Ectodermal cell (in vitro differentiated cells): ENCODE measurements at regions not wholly inside any gene's neighbourhood (a gene's known extent, or its start where the extent isn't known, plus 50 kb on each side); places are given as distances from the start of the nearest gene placed in this dataset.
"Not testable (repeated sequence)": the region's sequence is repeated elsewhere in the genome, so short reads cannot be mapped to it uniquely, and the experiment has no call there.

Source experiments
- H3K27ac ChIP-seq: 2 replicates; pipeline ENCODE4 v1.7.0; 2013; ENCODE audit warnings: mild to moderate bottlenecking, low read depth, low read length; ENCODE audit not compliant: insufficient read depth, poor library complexity, severe bottlenecking
- H3K27me3 ChIP-seq: 2 replicates; pipeline ENCODE4 v1.7.0; 2013; ENCODE audit warnings: mild to moderate bottlenecking, low read length; ENCODE audit not compliant: insufficient read depth, control insufficient read depth, poor library complexity, severe bottlenecking
- H3K36me3 ChIP-seq: one replicate; pipeline ENCODE4 v1.7.0; 2013; ENCODE audit warnings: low read length; ENCODE audit not compliant: control insufficient read depth, insufficient read depth
- H3K4me1 ChIP-seq: one replicate; pipeline ENCODE4 v1.7.0; 2013; ENCODE audit warnings: low read length; ENCODE audit not compliant: control insufficient read depth, insufficient read depth
- H3K4me3 ChIP-seq: 2 replicates; pipeline ENCODE4 v1.7.0; 2013; ENCODE audit warnings: low read depth, low read length, control low read depth; ENCODE audit not compliant: insufficient read depth
- H3K9me3 ChIP-seq: 2 replicates; pipeline ENCODE4 v1.7.0; 2013; ENCODE audit warnings: mild to moderate bottlenecking, low read length, moderate library complexity; ENCODE audit not compliant: control insufficient read depth
- WGBS, 2 experiments: methylation state at CpG; one replicate each; pipeline ENCODE4 v1.1.7; 2013; ENCODE audit warnings: missing lambda C conversion rate in 2 of 2; 5-methylcytosine and 5-hydroxymethylcytosine counted together

GRCh38 chr1:121538148-121538547, 353.4 kb downstream of the SRGAP2C start:
- H3K4me1 ChIP-seq, H3K36me3 ChIP-seq, H3K27me3 ChIP-seq, H3K27ac ChIP-seq, H3K9me3 ChIP-seq, H3K4me3 ChIP-seq: not testable (repeated sequence)
- WGBS, 2 experiments: 90 to 94% methylated on average over 13 of the region's 14 CpGs

DNA sequence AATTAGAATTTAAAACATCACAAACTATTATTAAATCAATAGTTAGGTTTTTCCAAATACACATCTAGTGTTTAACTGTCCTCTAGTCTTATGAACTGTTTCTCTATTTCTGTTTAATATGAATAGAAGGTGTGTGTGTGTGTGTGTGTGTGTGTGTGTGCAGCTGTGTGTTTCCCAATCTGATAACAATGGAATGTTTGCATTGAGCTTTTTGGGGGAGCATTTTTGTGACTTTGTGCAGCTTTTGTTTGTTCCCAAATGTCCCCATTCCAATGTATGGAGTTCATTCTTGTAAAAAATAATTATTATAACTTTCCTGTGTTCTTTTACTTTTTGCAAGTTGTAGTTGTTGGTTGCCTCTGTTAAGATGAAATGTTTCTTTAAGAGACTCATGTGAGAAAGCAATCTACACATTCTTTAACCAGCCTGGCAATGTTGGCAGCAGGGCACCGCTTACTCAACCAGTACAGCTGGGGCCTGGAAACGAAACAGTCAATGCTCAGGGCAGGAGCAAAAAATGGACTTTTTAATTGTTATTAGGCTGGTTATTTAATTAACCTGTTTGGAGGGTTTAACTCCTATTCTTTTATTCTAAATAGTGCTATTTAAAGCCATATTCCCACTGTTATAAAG, 354.3 kb downstream of the SRGAP2C start:
- H3K4me1 ChIP-seq: no peaks in the 10 kb centered on the region
- H3K27ac ChIP-seq: no peak overlapping the region
- H3K36me3 ChIP-seq: no peaks in the 10 kb centered on the region
- no peak overlapping the region for H3K4me3 ChIP-seq
- no peaks in the 10 kb centered on the region for H3K27me3 ChIP-seq
- 80 to 93% methylated on average over 2 of the region's 2 CpGs for WGBS, 2 experiments
- H3K9me3 ChIP-seq: no peaks in the 10 kb centered on the region

DNA sequence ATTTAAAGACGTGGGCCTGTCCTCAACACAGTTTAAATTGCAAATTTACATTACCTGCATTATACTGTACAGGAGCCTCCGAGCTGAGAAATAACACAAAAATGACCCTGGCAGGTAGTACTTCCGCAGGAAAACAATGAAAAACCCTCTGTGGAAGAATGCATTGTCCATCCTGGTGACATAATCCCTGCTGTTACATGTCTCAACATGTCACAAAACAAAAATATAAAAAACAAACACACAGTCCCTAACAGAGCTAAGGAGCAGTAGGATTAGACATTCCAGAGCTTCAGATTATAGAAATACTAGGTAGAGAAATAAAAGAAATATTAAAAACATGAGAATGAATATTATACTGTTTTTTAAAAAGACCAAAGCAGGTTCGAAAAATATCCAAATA, 359.2 kb downstream of the SRGAP2C start:
- H3K27ac ChIP-seq: not testable (repeated sequence)

GRCh38 chr1:121544500-121544899, 359.7 kb downstream of the SRGAP2C start:
- no peak overlapping the region for H3K4me3 ChIP-seq
- no peaks in the 10 kb centered on the region for H3K4me1 ChIP-seq
- H3K27ac ChIP-seq: no peak overlapping the region
- WGBS, 2 experiments: 100% methylated on average over 1 of the region's 2 CpGs; no CpG with 5 or more reads in 1 of the 2 experiments
- no peaks in the 10 kb centered on the region for H3K27me3 ChIP-seq
- H3K9me3 ChIP-seq: no peaks in the 10 kb centered on the region
- no peaks in the 10 kb centered on the region for H3K36me3 ChIP-seq

More for the DNA sequence above, 359.2 kb downstream of the SRGAP2C start:
- H3K4me3 ChIP-seq, H3K36me3 ChIP-seq, H3K4me1 ChIP-seq, H3K27me3 ChIP-seq, H3K9me3 ChIP-seq: not testable (repeated sequence)
- WGBS, 2 experiments: 56 to 100% methylated on average over 1 to 2 of the region's 4 CpGs

- H3K4me3 ChIP-seq, H3K9me3 ChIP-seq, H3K27ac ChIP-seq, H3K4me1 ChIP-seq, H3K27me3 ChIP-seq, H3K36me3 ChIP-seq: not testable (repeated sequence)
- WGBS, 2 experiments: no CpG with 5 or more reads among the region's 3 CpGs
These were observed 361.1 kb downstream of the SRGAP2C start for GRCh38 chr1:121545899-121546298.

DNA sequence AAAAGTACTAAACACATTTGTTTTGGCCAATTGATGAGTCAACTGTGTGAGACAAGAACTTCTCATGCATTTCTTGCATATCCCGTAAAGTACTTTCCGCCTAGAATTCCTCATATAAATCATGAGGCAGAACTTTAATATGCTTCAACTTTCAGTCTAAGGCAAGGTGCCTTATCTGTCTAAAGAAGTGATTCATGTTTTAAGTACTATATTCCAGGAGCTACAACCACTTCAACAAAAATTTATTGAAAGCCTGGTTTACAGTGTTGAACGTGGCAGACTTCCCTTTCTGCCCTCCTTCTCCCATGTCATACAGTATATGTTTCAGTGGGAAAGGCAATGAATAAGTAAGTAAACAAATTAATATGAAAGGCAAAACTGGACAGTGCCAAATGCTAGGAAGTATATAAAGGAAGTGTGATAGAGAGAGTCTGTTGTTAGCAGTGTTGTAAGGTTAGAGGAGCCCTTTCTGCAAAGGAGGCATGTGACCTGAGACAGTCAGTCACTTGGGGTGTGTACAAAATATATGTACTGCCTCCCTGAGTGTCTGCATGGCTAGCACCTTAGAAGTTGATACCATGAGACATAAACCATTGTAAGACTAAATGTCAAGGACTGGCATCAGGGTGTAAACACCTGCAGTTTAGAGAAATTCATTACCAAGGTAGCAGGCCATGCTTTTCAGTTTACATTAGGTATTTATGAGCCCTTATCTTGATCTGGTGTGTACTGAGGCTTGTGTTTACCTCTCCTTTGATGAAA, 362.2 kb downstream of the SRGAP2C start:
- Histone ChIP-seq H3K4me3 (no peak overlapping the region), H3K9me3 (no peaks in the 10 kb centered on the region), H3K36me3 (no peaks in the 10 kb centered on the region), H3K27ac (no peak overlapping the region), H3K27me3 (no peaks in the 10 kb centered on the region), H3K4me1 (no peaks in the 10 kb centered on the region)
- WGBS, 2 experiments: 97% methylated on average over 2 to 3 of the region's 3 CpGs

DNA sequence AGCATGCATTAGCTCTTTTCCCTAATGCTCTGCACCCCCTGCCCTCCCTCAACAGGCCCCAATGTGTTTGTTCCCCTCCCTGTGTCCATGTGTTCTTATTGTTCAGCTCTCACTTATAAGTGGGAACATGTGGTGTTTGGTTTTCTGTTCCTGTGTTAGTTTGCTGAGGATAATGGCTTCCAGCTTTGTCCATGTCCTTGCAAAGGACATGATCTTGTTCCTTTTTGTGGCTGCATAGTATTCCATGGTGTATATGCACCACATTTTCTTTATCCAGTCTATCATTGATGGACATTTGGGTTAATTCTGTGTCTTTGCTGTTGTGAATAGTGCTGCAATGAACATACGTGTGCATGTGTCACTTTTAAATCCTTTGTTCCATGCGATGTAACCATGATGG, 363.0 kb downstream of the SRGAP2C start:
- H3K27ac ChIP-seq, H3K9me3 ChIP-seq, H3K4me1 ChIP-seq, H3K4me3 ChIP-seq, H3K36me3 ChIP-seq, H3K27me3 ChIP-seq: not testable (repeated sequence)
- 93 to 100% methylated on average over 1 to 2 of the region's 2 CpGs for WGBS, 2 experiments

DNA sequence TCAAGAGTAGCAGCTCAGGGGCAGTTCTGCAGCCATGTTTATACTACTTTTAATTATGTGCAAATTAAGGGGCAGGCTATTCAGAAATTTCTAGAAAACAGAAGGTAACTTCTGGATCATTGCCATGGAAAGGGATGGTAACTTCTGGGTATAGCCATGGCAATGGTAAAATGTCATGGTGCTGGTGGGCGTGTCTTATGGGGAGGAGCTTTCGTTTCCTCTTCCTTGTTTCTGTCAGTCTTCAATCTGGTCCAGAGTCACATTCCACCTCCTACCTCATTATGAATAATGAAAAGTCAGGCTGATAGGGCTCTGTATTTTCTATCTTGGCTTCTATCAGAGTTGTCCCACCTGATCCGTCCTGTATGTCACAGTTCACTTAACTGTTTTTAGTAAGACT, 366.0 kb downstream of the SRGAP2C start:
- H3K27me3 ChIP-seq, H3K4me3 ChIP-seq, H3K27ac ChIP-seq, H3K4me1 ChIP-seq, H3K9me3 ChIP-seq, H3K36me3 ChIP-seq: not testable (repeated sequence)
- 98 to 100% methylated on average over 1 to 3 of the region's 3 CpGs for WGBS, 2 experiments

DNA sequence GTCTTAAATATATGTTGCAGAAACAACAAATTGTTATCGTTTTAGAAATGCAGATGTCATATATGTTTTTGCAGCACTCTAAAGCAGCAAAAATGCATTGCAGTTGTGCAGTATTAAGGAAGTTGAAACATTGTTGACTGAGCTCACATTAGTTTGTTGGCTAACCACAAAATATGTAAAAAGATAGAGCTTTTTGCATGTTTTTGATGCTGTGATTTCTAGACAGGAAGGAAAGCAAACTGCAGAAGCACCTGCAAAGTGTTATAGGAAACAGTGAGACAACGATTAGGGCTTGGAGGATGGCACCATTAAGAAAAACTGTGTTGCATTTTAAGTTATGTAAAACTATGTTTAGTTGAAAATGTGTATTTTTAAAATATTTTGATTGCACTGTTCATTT, 366.7 kb downstream of the SRGAP2C start:
- H3K36me3 ChIP-seq, H3K9me3 ChIP-seq, H3K27ac ChIP-seq, H3K27me3 ChIP-seq, H3K4me1 ChIP-seq, H3K4me3 ChIP-seq: not testable (repeated sequence)
- WGBS, 2 experiments: 90 to 99% methylated on average over 2 of the region's 2 CpGs

DNA sequence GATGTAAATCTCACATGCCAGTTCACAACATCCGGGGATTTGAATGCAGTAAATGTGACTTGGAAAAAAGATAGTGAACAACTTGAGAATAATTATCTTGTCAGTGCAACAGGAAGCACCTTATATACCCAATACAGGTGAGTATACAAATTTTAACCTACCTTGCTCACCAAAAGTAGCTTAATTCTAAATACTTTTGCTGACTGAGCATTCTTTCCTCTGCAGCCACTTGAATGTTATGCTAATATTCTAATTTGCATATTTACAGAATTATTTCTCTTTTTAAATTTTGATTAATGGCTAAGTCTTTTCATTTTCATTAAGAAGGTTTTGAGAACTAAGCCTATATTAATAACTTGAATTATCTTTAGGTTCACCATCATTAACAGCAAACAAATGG, 371.8 kb downstream of the SRGAP2C start:
- not testable (repeated sequence) for H3K9me3 ChIP-seq, H3K27me3 ChIP-seq, H3K4me3 ChIP-seq, H3K4me1 ChIP-seq, H3K36me3 ChIP-seq, H3K27ac ChIP-seq
- WGBS, 2 experiments: 89% methylated on average over 1 of the region's 1 CpG; no CpG with 5 or more reads in 1 of the 2 experiments
